ENCODE measurements at regions not wholly inside any gene's neighbourhood (a gene's known extent, or its start where the extent isn't known, plus 50 kb on each side); places are given as distances from the start of the nearest gene placed in this dataset.

- TF ChIP-seq CTCF (IDR thresholded peaks at IDR 0.05; ENCODE audit: low read length), result no peak
- TF ChIP-seq EZH2 (IDR thresholded peaks at IDR 0.05; ENCODE audit: borderline replicate concordance, low read length), result no peak
Measured at GRCh38 chr2:18475884-18476283, 84.6 kb downstream of the RDH14 start.
